ENCODE measurements at regions not wholly inside any gene's neighbourhood (a gene's known extent, or its start where the extent isn't known, plus 50 kb on each side); places are given as distances from the start of the nearest gene placed in this dataset.

DNA sequence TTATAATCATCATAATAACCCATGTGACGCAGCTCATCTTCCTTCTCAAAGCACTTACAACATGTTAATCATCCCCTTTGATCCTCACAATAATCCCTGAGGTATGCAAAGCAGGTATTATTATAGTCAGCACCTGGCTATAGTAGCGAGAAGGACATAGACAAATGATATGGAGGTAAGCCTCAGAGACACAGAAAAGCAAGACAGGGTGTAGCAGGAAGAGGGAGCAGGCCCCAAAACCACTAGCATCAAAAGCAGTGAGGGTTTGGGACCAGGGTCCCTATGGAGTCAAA lies 139.2 kb upstream of the SLC30A5 start:
- TF ChIP-seq, protein P1, sequence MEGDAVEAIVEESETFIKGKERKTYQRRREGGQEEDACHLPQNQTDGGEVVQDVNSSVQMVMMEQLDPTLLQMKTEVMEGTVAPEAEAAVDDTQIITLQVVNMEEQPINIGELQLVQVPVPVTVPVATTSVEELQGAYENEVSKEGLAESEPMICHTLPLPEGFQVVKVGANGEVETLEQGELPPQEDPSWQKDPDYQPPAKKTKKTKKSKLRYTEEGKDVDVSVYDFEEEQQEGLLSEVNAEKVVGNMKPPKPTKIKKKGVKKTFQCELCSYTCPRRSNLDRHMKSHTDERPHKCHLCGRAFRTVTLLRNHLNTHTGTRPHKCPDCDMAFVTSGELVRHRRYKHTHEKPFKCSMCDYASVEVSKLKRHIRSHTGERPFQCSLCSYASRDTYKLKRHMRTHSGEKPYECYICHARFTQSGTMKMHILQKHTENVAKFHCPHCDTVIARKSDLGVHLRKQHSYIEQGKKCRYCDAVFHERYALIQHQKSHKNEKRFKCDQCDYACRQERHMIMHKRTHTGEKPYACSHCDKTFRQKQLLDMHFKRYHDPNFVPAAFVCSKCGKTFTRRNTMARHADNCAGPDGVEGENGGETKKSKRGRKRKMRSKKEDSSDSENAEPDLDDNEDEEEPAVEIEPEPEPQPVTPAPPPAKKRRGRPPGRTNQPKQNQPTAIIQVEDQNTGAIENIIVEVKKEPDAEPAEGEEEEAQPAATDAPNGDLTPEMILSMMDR (IDR thresholded peaks at IDR 0.05) = no peak
- TF ChIP-seq EP300 (IDR thresholded peaks at IDR 0.05) = no peak

Data from upper lobe of left lung (tissue), 4 donors.